Liver (tissue), 7 donors: ENCODE measurements at regions not wholly inside any gene's neighbourhood (a gene's known extent, or its start where the extent isn't known, plus 50 kb on each side); places are given as distances from the start of the nearest gene placed in this dataset.
"Not testable (repeated sequence)": the region's sequence is repeated elsewhere in the genome, so short reads cannot be mapped to it uniquely, and the experiment has no call there.

ENCODE experiments used
- DNase-seq: peaks from one replicate; pipeline ENCODE4 v3.0.0-alpha.2; 2017; ENCODE audit warnings: low spot score
- H3K27ac ChIP-seq, 2 donors: one replicate each; pipeline ENCODE4 v1.7.0; 2013; ENCODE audit warnings: inconsistent platforms in 2 of 2, low read length in 2 of 2, control low read depth in 1 of 2, low read depth in 1 of 2, mild to moderate bottlenecking in 1 of 2
- H3K27me3 ChIP-seq, 4 donors: one replicate each; pipeline versions ENCODE4 v1.6.1 to v1.7.0; 2013; ENCODE audit warnings: low read length in 3 of 4, inconsistent platforms in 1 of 4, mild to moderate bottlenecking in 1 of 4, moderate library complexity in 1 of 4; ENCODE audit not compliant: control insufficient read depth in 4 of 4, insufficient read depth in 4 of 4
- H3K36me3 ChIP-seq, 4 donors: one replicate each; pipeline versions ENCODE4 v1.6.1 to v1.7.0; 2013; ENCODE audit warnings: low read length in 3 of 4, mild to moderate bottlenecking in 3 of 4, low read depth in 1 of 4, moderate library complexity in 1 of 4; ENCODE audit not compliant: control insufficient read depth in 4 of 4, insufficient read depth in 3 of 4
- H3K4me1 ChIP-seq, 4 donors: one replicate each; pipeline versions ENCODE4 v1.6.1 to v1.7.0; 2013; ENCODE audit warnings: low read length in 3 of 4, mild to moderate bottlenecking in 3 of 4, moderate library complexity in 1 of 4; ENCODE audit not compliant: control insufficient read depth in 4 of 4, insufficient read depth in 4 of 4
- H3K4me3 ChIP-seq, 3 donors: one replicate each; pipeline versions ENCODE4 v1.6.1 to v1.7.0; 2013; ENCODE audit warnings: low read length in 3 of 3, control low read depth in 1 of 3, low read depth in 1 of 3, mild to moderate bottlenecking in 1 of 3
- H3K9ac ChIP-seq, 2 donors: one replicate each; pipeline ENCODE4 v1.7.0; 2013; ENCODE audit warnings: low read length in 2 of 2, mild to moderate bottlenecking in 2 of 2, moderate library complexity in 2 of 2, control low read depth in 1 of 2, low read depth in 1 of 2
- H3K9me3 ChIP-seq, 4 donors: one replicate each; pipeline versions ENCODE4 v1.6.1 to v1.7.0; 2013; ENCODE audit warnings: low read length in 3 of 4; ENCODE audit not compliant: control insufficient read depth in 4 of 4
- EGR1 ChIP-seq, 2 donors: IDR thresholded peaks; 2 replicates each; pipeline ENCODE4 v1.6.1; 2016 to 2018; ENCODE audit warnings: antibody characterized with exemption in 2 of 2, low read depth in 2 of 2
- FOXA1 ChIP-seq: IDR thresholded peaks from 2 replicates; pipeline ENCODE4 v1.6.1; 2016; ENCODE audit warnings: antibody characterized with exemption
- GABPA ChIP-seq, 2 donors: IDR thresholded peaks in 1 of 2; conservative IDR thresholded peaks in 1 of 2; 2 replicates each; pipeline ENCODE4 v1.6.1; 2016; ENCODE audit warnings: antibody characterized with exemption in 2 of 2, mild to moderate bottlenecking in 1 of 2, moderate library complexity in 1 of 2
- HNF4A ChIP-seq, 2 donors: conservative IDR thresholded peaks; 2 replicates each; pipeline ENCODE4 v1.6.1; 2016; ENCODE audit warnings: antibody characterized with exemption in 2 of 2, mild to moderate bottlenecking in 2 of 2
- HNF4G ChIP-seq: IDR thresholded peaks from 2 replicates; pipeline ENCODE4 v1.6.1; 2016; ENCODE audit warnings: antibody characterized with exemption
- JUND ChIP-seq, 2 donors: IDR thresholded peaks; 2 replicates each; pipeline ENCODE4 v1.6.1; 2016; ENCODE audit warnings: antibody characterized with exemption in 2 of 2
- RAD21 ChIP-seq, 2 donors: IDR thresholded peaks; 2 replicates each; pipeline ENCODE4 v1.6.1; 2016; ENCODE audit warnings: antibody characterized with exemption in 2 of 2, mild to moderate bottlenecking in 2 of 2
- RXRA ChIP-seq, 2 donors: IDR thresholded peaks; 2 replicates each; pipeline ENCODE4 v1.6.1; 2017 to 2018; ENCODE audit warnings: antibody characterized with exemption in 2 of 2, mild to moderate bottlenecking in 1 of 2
- SP1 ChIP-seq: IDR thresholded peaks from 2 replicates; pipeline ENCODE4 v1.6.1; 2018; ENCODE audit warnings: antibody characterized with exemption, mild to moderate bottlenecking
- TAF1 ChIP-seq: conservative IDR thresholded peaks from 2 replicates; pipeline ENCODE4 v1.6.1; 2016; ENCODE audit warnings: antibody characterized with exemption, mild to moderate bottlenecking
- YY1 ChIP-seq: IDR thresholded peaks from 2 replicates; pipeline ENCODE4 v1.6.1; 2016; ENCODE audit warnings: antibody characterized with exemption, mild to moderate bottlenecking
- WGBS: extraction: QIAGEN DNeasy Blood & Tissue Kit; methylation state at CpG from one replicate; pipeline ENCODE4 v1.1.7; 2013; 5-methylcytosine and 5-hydroxymethylcytosine counted together
- TF ChIP-seq, protein P1 (sequence below): IDR thresholded peaks from 2 replicates; pipeline ENCODE4 v1.6.1; 2016; ENCODE audit warnings: antibody characterized with exemption
- TF ChIP-seq, protein P2 (sequence below): IDR thresholded peaks from 2 replicates; pipeline ENCODE4 v1.6.1; 2016; ENCODE audit warnings: antibody characterized with exemption, mild to moderate bottlenecking
- TF ChIP-seq, protein P3 (sequence below): IDR thresholded peaks from 2 replicates; pipeline ENCODE4 v1.6.1; 2016; ENCODE audit warnings: antibody characterized with exemption
- donor health status: healthy.
- donor health status: healthy.
- donor health status: healthy.
- donor health status: healthy.

DNA sequence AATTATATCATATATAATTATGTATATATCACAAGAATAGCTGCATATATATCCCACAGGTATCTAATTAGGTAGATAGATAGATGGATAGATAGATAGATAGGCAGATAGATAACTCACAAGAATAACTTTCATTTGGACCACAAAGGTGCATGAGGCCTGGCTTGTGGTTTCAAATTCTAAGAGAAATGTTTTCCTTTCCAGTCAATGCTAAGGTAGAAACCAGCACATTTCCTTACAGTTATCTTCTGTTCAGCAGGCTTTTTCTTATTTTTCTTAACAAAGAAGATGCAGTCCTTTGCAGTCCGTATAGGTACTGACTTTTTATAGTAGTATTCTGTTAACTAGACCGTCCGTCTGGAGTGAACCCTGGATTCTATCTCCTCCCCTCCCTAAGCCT, 152.9 kb upstream of the ANKFN1 start:
- TF ChIP-seq YY1 (no peak), JUND (IDR thresholded peaks at IDR 0.05) (no peak), TAF1 (no peak), FOXA1 (no peak), HNF4G (no peak), GABPA (IDR thresholded peaks at IDR 0.05 in 1 of 2, conservative IDR thresholded peaks at IDR 0.05 in 1 of 2) (no peak), RAD21 (IDR thresholded peaks at IDR 0.05) (no peak), HNF4A (conservative IDR thresholded peaks at IDR 0.05) (no peak), SP1 (no peak), EGR1 (IDR thresholded peaks at IDR 0.05; ENCODE audit: low read depth in 2 of 2) (no peak), RXRA (IDR thresholded peaks at IDR 0.05) (no peak)
- TF ChIP-seq, protein P1, sequence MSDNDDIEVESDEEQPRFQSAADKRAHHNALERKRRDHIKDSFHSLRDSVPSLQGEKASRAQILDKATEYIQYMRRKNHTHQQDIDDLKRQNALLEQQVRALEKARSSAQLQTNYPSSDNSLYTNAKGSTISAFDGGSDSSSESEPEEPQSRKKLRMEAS: no peak
- TF ChIP-seq, protein P2, sequence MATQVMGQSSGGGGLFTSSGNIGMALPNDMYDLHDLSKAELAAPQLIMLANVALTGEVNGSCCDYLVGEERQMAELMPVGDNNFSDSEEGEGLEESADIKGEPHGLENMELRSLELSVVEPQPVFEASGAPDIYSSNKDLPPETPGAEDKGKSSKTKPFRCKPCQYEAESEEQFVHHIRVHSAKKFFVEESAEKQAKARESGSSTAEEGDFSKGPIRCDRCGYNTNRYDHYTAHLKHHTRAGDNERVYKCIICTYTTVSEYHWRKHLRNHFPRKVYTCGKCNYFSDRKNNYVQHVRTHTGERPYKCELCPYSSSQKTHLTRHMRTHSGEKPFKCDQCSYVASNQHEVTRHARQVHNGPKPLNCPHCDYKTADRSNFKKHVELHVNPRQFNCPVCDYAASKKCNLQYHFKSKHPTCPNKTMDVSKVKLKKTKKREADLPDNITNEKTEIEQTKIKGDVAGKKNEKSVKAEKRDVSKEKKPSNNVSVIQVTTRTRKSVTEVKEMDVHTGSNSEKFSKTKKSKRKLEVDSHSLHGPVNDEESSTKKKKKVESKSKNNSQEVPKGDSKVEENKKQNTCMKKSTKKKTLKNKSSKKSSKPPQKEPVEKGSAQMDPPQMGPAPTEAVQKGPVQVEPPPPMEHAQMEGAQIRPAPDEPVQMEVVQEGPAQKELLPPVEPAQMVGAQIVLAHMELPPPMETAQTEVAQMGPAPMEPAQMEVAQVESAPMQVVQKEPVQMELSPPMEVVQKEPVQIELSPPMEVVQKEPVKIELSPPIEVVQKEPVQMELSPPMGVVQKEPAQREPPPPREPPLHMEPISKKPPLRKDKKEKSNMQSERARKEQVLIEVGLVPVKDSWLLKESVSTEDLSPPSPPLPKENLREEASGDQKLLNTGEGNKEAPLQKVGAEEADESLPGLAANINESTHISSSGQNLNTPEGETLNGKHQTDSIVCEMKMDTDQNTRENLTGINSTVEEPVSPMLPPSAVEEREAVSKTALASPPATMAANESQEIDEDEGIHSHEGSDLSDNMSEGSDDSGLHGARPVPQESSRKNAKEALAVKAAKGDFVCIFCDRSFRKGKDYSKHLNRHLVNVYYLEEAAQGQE: no peak
- WGBS: 93% methylated on average over 3 of the region's 3 CpGs

DNA sequence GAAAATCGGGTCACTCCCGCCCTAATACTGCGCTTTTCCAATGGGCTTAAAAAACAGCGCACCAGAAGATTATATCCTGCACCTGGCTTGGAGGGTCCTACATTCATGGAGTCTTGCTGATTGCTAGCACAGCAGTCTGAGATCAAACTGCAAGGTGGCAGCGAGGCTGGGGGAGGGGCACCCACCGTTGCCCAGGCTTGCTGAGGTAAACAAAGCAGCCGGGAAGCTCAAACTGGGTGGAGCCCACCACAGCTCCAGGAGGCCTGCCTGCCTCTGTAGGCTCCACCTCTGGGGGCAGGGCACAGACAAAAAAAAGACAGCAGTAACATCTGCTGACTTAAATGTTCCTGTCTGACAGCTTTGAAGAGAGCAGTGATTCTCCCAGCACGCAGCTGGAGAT, 150.6 kb upstream of the ANKFN1 start:
- H3K27me3 ChIP-seq, H3K9me3 ChIP-seq, H3K9ac ChIP-seq, H3K4me3 ChIP-seq, H3K27ac ChIP-seq, H3K4me1 ChIP-seq, DNase-seq, H3K36me3 ChIP-seq: not testable (repeated sequence)
- 79% methylated on average over 8 of the region's 8 CpGs for WGBS

More for the DNA sequence above, 152.9 kb upstream of the ANKFN1 start:
- no peaks in the 10 kb centered on the region for H3K9me3 ChIP-seq
- no peak overlapping the region for H3K4me3 ChIP-seq
- no peak overlapping the region for H3K27ac ChIP-seq
- H3K36me3 ChIP-seq: no peaks in the 10 kb centered on the region
- no peaks in the 10 kb centered on the region for H3K4me1 ChIP-seq
- no peaks in the 10 kb centered on the region for H3K27me3 ChIP-seq
- no peak overlapping the region for H3K9ac ChIP-seq
- DNase-seq: no peak

DNA sequence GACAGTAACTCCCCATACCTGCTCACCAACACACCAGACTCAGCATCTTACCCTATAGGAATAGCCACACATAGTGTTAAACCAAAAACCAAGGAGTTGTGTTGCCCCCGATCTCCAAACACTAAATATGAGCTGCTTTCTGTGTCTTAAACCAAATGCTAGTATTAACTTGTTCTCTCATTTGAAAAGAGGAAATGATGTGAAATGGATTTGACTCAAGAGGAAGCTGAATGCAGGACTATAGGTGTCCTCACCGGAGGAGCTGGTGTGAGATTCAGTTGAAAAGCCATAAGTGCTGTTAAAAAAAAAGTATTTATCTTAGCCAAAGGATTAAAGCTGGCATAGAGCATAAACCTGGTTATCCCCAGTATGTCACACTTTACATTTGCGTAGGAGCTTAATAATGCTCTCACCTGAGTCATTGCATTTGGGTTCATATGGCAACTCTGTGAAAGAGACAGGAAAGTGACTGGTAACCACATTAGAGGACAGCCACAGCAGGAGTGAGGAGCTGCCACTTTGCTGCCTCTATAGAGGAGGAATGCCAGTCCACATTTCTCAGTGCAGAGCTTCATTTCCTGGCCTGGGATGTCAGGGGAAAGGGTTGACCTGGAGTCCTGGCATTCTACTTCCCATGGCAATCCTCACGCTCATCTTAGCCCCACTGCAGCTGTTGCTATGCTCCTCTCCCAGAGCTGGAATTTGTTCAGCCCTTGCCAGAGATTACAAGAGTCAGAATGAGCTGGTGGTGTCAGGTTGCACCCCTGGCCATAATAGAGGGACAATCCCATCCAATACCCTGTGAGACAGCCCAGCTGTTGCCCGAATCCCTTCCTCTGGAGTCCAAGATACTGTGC, 143.3 kb upstream of the ANKFN1 start:
- Histone ChIP-seq H3K36me3 (no peaks in the 10 kb centered on the region), H3K27ac (no peak overlapping the region), H3K4me1 (no peaks in the 10 kb centered on the region), H3K9ac (no peak overlapping the region), H3K9me3 (peaks cover 0 to 3% (median 0%) of the 10 kb centered on the region in 4 donors), H3K4me3 (no peak overlapping the region), H3K27me3 (no peaks in the 10 kb centered on the region)
- TF ChIP-seq TAF1 (no peak), FOXA1 (no peak), SP1 (no peak), EGR1 (IDR thresholded peaks at IDR 0.05; ENCODE audit: low read depth in 2 of 2) (no peak)
- TF ChIP-seq, protein P3, sequence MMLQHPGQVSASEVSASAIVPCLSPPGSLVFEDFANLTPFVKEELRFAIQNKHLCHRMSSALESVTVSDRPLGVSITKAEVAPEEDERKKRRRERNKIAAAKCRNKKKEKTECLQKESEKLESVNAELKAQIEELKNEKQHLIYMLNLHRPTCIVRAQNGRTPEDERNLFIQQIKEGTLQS: no peak
- TF ChIP-seq, protein P1: no peak
- DNase-seq: no peak
- 67% methylated on average over 5 of the region's 5 CpGs for WGBS
